Mucosa of gallbladder (tissue), 1 donor: ENCODE measurements at regions not wholly inside any gene's neighbourhood (a gene's known extent, or its start where the extent isn't known, plus 50 kb on each side); places are given as distances from the start of the nearest gene placed in this dataset.

Experiments used
- DNase-seq: peaks from one replicate; pipeline ENCODE4 v3.0.0-alpha.2; 2020; ENCODE audit warnings: low spot score
- donor health status: DM: no; HTN: no; CAD: no.

DNA sequence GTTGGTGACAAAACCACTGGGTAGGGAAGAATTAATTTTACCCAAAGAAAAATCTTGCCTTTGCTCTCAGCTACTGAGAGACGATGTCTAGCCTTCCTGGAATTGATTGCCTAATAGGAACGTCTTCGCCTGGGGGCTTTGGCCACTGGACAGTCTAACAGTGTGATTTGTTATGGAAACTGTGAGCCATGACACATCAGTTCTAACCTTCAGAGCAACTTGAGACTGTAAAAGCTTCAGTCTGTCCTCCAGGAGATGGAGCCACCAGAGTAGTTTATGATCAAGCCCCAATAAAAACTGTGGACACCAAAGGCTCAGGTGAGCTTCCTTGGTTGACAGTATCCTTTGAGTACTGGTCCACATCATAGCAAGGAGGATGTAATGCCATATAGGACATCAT lies 235.8 kb upstream of the TMCO5A start:
- DNase-seq, result no peak

DNA sequence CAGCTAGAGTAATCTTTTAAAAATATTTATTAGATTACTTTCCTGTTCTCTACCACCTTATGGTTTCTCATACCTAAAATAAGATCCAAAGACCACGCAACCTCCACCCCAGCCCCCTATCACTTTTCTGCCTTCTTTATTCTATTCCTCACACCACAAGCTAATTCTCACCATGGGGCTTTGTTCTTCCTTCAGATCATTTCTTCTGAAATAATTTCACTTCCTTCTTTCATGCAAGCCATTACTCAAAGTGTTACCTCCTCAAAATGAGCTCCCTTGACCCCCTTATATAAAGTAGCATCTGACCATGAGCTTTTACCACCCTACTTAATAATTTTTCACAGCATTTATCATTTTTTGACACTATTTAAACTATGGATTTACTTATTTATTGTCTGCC lies 233.2 kb upstream of the TMCO5A start:
- DNase-seq, result no peak

DNA sequence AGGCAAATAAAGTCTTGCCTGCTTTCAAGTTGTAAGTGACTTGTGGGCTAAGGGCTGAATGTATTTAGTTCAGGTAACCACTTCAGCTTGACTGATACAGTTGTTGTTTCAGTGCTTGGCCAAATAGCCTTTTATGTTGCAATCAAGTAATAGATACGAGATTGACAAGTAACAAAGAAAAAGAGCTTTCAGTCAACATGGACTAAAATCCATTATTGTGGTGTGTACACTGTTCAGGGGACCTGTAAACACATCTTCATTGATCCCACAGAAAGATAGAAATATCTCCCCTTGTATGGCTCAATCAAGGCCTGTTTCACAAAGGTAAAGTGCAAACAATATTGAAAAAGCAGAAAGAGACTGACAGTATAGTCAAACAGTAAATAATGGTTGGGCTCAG lies 224.8 kb upstream of the TMCO5A start:
- DNase-seq, result no peak

DNA sequence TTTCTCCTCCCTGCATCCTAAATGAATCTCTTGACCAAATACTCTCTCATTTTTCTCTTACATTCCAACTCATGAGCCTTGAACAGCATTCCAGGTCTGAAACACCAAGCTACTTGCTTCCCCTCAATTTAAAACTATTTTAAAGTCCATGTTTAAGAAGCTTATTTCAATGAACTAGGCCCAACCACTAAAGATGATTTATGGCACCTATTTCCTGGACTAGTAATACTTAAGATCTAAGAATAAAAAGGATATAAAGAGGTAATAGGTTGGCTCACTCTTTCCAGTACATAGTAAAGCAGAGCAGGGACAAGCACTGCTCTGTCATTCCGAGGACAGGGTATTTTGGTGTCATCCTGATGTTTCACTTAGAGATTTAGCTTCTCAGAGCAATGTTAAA lies 219.3 kb upstream of the TMCO5A start:
- DNase-seq, result no peak

DNA sequence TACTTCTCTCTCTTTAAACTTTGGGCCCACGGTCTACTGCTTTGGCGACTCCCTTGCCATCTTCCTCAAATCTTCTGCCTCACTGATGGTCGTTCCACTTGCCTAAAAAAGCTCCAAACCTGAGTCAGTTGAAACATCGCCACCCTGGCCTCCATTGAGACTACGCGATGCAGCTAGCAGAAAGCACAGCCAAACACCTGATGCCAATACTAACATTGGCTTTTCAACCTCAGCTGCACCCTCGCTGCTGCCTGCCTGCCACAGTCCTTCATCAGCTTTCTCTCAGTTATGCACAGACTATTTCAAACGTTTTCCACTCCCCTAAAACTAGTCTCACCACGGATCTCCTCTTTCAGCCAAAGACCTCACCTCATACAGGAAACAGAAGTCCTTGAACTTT lies 214.2 kb upstream of the TMCO5A start:
- DNase-seq, result no peak

DNA sequence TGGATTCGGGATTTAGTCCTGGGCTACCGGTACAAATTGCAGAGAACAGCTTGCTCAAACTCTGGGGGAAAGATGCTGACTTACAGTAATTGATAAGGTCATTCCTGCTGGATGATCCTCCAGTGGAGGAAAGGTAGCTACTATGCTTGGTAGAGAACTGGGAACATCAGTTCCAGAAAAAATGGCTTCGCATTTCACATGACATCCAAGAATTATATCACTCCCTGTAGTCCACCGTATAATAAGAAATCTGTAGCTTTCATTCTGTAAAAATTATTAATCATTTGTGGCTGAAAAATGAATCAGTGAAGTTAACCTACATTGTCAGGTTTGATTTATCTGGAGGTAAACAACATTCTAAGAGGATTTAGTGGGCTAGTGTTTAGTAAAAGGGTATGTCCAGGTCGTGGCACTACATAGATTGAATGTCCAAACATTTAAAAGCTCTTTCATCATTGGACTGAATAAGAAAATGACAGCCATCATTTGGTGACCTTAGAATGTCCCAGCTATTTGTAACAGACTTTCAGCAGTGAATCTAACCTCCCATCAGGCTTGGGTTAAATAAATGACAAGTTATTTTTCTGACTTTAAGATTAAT lies 203.2 kb upstream of the TMCO5A start:
- no peak for DNase-seq

DNA sequence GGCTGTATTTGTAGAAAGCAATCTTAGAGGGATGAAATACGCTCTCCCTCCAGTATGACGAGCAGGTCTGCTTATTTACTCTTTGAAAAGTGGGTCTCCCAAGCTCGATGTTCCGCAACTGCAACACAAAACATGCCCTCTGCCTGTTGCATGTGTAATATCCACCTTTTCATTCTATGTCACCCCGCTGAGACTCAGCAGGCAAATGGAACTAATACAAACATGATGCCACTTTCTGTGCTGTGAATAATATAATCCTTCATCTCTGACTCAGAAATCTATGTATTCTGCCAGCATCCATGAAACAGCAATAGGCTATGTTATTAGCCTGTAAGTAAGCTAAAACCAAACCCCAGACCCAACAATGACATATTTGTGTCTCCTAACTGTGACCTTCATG lies 200.8 kb upstream of the TMCO5A start:
- no peak for DNase-seq

DNA sequence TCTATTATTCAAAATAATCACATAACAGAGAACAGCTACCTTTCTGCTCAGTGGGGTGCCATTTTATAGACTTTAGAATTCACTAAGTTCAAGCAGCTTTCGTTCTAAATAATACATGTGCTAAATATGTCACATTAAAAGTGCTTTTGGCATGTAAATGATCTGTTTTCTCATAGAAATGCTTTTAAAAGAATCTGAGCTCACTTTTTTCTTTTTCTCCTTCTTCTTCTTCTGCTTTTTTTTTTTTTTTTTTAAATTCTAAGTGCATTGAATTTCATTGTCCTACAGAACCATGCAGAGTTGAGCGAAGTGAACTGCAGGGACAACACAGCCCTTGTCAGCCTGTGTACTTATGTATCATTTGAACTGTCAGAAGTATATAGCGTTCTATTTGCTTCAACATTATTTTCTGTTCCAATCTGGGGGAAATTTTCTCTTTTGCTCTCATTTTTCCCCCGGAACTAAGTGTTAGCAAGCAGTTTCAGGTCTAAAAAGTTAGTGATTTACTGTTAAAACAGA lies 193.8 kb upstream of the TMCO5A start:
- DNase-seq, result no peak

DNA sequence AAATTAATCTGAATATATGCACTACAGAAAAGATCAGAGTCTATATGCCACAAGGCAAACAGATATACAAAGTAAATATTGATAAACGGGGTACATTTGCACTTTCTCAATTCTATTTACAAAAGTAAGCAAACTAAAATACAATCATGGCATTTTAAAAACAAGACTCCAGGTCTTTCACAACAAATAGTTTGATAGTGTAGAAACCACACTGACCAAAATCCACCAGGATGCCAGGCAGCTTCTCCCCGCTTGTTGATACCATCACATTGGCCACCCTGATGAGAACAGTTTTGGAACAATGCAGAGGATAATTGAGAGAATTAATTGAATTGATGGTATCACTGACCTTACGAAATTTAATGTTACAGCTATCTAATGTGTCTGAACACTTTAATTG lies 190.6 kb upstream of the TMCO5A start:
- no peak for DNase-seq

DNA sequence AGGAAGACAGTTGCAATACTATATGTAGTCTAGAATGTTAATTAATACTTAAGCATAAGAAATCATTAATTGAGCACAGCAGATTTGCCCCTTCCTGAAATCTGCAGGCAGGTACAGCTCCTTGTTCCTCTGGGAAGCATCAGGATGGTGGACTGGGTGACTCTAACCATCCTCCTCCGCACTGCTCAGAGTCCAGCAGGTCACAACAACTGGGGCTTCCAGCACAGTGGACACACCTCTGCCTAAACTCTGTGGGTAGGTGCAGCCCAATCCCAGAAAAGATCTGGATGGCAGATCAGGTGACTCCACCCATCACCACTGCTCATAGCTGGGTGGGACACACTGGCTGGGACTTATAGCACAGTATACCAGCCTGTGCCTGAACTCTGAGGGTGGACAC lies 189.9 kb upstream of the TMCO5A start:
- no peak for DNase-seq

DNA sequence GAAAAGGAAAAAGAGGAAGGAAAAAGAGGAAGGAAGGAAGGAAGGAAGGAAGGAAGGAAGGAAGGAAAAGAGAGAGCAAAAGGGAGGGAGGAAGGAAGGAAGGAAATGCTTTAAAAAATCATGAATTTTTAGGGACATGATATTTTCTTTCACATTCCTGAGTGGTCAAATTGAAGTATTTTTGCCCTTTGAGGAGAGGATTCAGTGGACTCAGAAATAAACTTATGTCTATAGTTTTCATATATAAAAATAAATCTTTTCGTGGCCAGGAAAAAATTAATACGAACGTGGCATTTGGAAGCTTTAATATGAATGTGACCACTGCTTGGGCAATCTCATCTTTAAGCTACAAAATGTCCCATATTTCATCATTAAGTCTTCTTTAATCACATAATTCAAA lies 183.0 kb upstream of the TMCO5A start:
- DNase-seq, result no peak

DNA sequence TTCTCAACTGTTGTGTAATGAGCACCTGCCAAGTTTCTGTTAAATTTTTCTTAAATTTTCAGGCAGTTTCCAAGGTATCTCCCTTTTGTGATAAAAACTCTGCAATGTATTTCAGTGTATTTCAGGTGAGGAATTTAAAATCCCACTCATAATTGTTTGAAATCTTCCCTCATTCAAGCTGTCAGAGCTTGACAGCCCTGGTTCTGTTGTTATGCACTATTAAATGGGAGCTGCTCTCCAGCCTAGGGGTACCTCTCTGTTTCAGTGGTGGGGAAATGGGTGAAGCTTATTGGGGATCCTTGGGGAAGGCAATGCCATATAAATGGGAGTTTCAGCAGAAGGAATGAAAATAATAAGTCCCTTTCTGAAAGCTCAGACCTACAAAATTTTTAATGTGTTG lies 178.0 kb upstream of the TMCO5A start:
- no peak for DNase-seq

DNA sequence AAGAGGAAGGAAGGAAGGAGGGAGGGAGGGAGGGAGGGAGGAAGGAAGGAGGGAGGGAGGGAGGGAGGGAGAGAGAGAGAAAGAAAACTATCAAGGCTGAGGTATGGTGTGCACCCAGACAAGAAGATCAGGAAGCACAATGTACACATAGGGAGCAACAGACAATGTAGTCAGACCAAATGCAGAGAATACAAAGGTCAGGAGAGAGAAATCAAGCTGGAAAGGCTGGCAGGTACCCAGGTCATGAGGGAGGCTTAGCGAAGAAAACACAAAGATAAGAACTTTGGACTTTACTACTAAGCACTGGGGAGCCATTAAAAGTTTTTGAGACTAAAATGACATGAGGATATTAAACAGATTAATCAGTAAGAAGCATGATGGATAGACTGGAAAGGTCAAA lies 176.0 kb upstream of the TMCO5A start:
- peak; percentile 85 for DNase-seq

DNA sequence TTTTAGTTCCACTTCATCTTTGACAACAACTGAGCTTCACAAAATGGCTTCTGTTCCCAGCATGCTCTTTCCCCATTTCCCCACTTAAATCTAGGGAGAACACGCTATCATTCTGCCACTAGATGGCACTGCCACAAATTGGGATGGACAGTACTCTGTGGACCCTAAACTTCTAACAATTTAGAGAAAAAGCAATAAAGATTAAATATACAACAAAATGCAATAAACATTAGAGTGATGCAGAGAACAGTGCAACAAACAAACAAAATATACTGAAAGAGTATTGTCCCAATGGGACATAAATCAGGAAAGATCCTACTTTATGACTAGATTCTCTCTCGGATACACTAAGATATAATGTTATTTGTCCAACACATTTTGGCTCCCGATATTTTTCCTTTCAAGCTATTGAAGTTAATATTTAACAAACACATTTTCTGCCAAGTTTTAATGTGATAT lies 169.7 kb upstream of the TMCO5A start:
- peak; percentile 36 for DNase-seq

DNA sequence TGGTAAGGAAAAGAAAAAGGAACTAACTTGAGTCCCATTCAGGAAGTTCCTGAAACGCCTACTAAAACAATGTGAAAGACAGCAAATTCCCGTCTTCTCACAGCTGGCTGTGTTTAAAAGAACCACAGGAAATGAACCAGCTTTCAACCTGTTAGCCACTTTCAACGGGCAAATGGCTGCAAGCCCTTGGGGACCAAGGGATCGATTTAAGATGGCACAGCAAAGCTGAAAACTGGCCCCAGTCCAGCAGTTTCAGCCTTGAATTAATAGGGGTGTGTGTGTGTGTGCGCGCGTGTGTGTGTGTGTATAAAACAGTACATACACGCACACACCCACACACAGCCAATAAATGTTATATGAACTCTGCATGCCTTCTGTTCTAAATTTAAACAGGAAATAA lies 168.7 kb upstream of the TMCO5A start:
- DNase-seq, result peak; percentile 77

DNA sequence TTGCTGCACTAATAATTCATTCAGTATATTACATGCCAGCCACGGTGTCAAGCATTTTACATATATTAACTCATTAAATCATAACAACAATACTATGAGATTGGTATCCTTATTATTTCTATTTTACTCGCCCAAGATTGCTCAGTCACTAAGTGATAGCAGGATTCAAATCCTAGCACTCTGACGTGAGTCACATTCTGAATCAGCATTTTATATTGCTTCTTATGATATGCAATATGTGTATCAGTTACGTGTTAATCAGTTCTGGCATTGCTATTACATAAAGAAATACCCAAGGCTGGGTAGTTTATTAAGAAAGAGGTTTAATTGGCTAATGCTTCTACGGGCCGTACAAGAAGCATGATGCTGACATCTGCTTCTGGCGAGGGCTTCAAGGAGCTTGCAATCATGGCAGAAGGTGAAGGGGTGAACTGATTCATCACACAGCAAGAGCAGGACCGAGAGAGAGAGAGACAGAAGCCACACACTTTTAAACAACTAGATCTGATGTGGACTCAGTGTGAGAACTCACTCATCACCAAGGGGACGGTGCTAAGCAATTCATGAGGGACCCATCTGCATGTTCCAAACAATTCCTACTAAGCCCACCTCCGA lies 166.5 kb upstream of the TMCO5A start:
- DNase-seq, result no peak

DNA sequence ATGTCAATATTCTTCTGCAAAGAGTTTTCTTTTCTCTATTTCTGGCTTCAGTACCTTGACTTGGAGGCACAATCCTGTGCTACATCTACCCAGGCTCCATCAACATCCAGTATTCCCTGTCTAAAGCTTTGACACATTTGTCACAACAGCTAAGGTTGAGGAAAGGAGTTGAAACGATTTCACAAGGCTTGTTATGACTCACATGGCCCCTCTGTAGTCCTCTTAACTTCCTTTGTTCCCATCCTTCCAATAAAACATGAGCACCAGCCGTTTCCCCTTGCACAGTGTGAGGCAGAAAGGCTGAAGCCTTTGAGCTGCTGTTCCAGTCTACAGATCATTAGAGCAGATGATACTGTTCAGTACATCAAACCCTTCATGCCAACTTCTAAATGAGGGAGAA lies 163.0 kb upstream of the TMCO5A start:
- DNase-seq, result no peak

DNA sequence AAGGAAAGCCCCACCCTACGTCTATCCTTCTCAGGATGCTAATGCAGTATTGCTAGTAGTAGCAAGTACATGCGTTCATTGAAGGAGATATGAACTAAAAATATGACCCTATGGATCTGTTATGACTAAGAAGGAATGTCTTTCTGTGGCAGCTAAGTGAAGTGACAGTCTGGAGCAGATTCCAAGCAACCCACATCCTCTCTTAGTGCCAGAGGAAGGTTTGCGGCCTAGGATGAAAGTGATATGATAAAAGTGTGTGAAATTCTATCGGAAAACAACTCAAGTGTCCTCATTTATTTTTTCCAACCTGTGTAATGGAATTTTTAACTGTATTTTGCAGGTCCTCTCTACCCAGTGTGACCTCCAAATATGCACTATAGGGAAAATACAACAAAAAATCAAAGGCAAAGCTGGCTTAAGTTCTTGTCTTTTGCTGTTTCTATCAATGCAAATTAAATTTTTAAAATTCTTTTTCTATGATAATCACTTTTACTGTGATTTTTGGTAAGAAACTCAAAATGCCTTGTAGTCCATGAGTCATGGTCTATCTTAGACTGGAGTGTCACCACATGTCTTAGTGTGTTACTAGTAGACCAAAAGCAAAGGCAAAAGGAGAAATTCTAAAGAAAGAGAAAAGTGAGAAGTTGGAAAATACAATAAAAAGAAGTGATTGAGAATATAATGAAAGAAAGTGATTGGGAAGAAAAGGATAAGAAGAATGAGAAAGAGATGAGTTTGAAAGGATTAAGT lies 161.2 kb upstream of the TMCO5A start:
- no peak for DNase-seq

DNA sequence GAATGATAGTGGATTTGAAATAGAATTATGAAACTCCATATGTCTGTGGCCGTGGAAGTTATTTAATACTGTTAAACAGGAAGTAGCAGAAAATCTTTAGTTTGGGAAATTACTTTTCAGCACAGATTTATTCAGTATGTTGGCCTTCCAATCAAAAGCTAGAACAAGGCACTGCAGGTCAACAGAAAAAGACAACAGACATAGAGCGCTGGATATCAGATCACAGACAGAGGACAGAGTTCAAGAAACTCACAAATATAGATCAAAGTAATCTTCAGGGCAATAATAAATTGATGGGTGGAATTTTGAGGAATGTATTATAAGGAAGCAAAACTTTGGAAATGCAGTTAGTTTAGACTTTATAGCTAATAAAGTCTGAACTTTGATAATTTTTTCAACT lies 159.5 kb upstream of the TMCO5A start:
- no peak for DNase-seq

DNA sequence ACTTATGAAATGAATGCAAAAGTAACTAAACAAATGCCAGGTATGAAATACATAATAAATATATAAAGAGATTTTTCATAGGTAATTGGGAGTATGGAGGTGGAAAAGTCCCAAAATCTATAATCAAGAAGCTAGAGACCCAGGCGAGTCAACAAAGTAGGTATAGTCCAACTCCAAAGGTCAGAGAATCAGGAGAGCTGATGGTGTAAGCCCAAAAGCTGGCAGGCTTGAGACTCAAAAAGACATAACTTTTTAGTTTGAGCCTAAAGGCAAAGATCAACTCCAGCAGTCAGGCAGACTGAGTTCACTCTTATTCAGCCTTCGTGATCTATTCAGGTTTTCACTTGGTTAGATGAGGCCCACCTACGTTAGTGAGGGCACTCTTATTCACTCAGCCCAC lies 157.4 kb upstream of the TMCO5A start:
- DNase-seq, result no peak

DNA sequence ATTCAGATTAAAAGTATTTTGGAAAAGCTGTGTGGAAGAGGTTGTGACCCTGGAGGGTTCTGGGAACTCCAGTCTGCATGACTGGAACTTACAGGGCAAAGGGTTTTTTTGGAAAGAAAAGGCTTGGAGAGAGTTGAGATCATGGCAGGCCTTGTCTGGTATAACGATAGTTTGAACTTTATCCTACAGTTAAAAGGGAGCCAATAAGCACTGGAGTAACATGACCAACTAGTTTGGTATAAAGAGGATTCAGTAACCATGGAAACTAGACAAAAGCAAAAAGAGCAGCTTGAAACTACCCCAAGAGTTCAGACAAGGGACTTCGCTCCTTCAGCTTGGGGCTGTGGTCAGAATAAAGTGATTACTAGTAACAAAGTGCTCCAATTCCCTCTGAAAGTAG lies 151.2 kb upstream of the TMCO5A start:
- no peak for DNase-seq

DNA sequence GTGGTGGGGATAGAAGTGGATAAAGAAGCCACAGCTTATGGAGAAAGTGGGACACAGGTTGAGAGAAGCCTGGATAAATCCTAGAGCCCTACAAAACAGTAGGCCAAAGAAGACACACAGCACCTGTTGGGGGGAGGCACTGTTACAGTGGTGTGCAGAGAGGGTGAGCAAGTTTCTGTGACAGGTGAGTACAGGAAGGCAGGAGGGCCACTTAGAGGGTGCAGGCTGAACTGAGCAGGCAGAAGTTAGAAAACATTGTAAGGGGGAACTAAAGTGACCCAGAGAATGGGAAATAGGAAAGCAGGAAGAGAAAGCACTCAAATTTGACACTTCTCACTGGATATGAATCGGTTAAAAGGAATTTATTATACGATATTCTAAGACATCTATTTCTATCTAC lies 146.1 kb upstream of the TMCO5A start:
- DNase-seq, result no peak

DNA sequence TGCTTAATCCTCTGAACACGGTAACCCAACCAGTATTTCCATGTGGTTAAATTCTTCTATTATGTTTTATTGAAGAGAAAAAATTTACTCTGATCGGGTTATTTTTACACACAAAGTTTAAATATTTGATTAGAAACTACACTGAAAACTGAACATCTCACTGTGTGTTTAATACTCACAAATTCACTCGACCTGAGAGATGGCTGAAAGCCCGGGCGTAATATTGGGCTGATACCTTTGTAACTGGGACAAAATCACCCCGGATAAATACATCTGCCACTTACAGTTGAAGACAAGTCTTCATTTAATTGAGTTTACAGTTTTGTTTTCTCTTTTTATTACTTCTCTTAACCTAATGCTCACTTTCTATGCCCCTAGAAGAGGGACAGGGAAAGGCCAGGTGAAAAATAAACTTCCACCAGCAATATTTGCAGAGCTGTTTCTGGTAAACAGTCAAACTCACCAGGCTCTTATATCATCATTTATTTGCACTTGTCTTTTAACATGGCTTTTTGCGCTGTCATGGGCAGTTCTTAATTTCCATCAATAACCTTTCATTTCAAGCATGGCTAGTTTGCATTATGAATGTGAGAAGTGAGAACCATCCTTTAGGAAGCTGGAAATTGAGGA lies 145.6 kb upstream of the TMCO5A start:
- DNase-seq, result no peak
